H9 (cell line): ENCODE measurements at regions not wholly inside any gene's neighbourhood (a gene's known extent, or its start where the extent isn't known, plus 50 kb on each side); places are given as distances from the start of the nearest gene placed in this dataset.

Source experiments
- DNase-seq: peaks from one replicate; pipeline ENCODE4 v3.0.0-alpha.2; 2017
- H2AFZ ChIP-seq: one replicate; pipeline ENCODE4 v1.6.1; 2013; ENCODE audit warnings: mild to moderate bottlenecking, low read length, control low read depth, moderate library complexity
- H2AK5ac ChIP-seq: 2 replicates; pipeline ENCODE4 v1.6.1; 2013; ENCODE audit warnings: low read length, control low read depth, mixed read lengths; ENCODE audit not compliant: insufficient read length
- H2BK120ac ChIP-seq: one replicate; pipeline ENCODE4 v1.6.1; 2013; ENCODE audit warnings: low read depth, mild to moderate bottlenecking, low read length, control low read depth, inconsistent platforms; ENCODE audit not compliant: poor library complexity, severe bottlenecking
- H2BK12ac ChIP-seq: 2 replicates; pipeline ENCODE4 v1.6.1; 2013; ENCODE audit warnings: low read length, control low read depth, mixed read lengths, low read depth; ENCODE audit not compliant: insufficient read length
- H2BK15ac ChIP-seq: 2 replicates; pipeline ENCODE4 v1.6.1; 2013; ENCODE audit warnings: low read depth, low read length, control low read depth
- H2BK20ac ChIP-seq: one replicate; pipeline ENCODE4 v1.6.1; 2013; ENCODE audit warnings: low read depth, mild to moderate bottlenecking, low read length, control low read depth, inconsistent platforms; ENCODE audit not compliant: poor library complexity, severe bottlenecking
- H2BK5ac ChIP-seq: 2 replicates; pipeline ENCODE4 v1.6.1; 2013; ENCODE audit warnings: low read length, control low read depth, mixed read lengths; ENCODE audit not compliant: insufficient read length
- H3K14ac ChIP-seq: 2 replicates; pipeline ENCODE4 v1.6.1; 2013; ENCODE audit warnings: low read length, control low read depth; ENCODE audit not compliant: insufficient read depth
- H3K18ac ChIP-seq: 2 replicates; pipeline ENCODE4 v1.6.1; 2013; ENCODE audit warnings: low read depth, mild to moderate bottlenecking, mixed read lengths, low read length, control low read depth; ENCODE audit not compliant: insufficient read length
- H3K23ac ChIP-seq: 2 replicates; pipeline ENCODE4 v1.6.1; 2013; ENCODE audit warnings: low read length, control low read depth, mixed read lengths, low read depth; ENCODE audit not compliant: insufficient read length
- H3K23me2 ChIP-seq: 2 replicates; pipeline ENCODE4 v1.6.1; 2013; ENCODE audit warnings: low read depth, mild to moderate bottlenecking, mixed read lengths, low read length, control low read depth; ENCODE audit not compliant: insufficient read length, poor library complexity, severe bottlenecking
- H3K27ac ChIP-seq: 2 replicates; pipeline ENCODE4 v1.5.1; 2013; ENCODE audit warnings: low read length, control low read depth, mixed read lengths, low read depth; ENCODE audit not compliant: insufficient read length
- H3K27me3 ChIP-seq: 2 replicates; pipeline ENCODE4 v1.6.1; 2013; ENCODE audit warnings: low read length, control low read depth, inconsistent platforms; ENCODE audit not compliant: insufficient read depth
- H3K4ac ChIP-seq: 2 replicates; pipeline ENCODE4 v1.6.1; 2013; ENCODE audit warnings: low read depth, mild to moderate bottlenecking, control low read depth, inconsistent platforms, low read length, moderate library complexity
- H3K4me1 ChIP-seq: 2 replicates; pipeline ENCODE4 v1.6.1; 2013; ENCODE audit warnings: low read length, control low read depth, inconsistent platforms; ENCODE audit not compliant: insufficient read depth
- H3K4me2 ChIP-seq: 2 replicates; pipeline ENCODE4 v1.6.1; 2013; ENCODE audit warnings: low read length, control low read depth, mixed read lengths; ENCODE audit not compliant: insufficient read length, insufficient read depth
- H3K56ac ChIP-seq: 2 replicates; pipeline ENCODE4 v1.6.1; 2013; ENCODE audit warnings: low read depth, mild to moderate bottlenecking, mixed read lengths, low read length, control low read depth; ENCODE audit not compliant: insufficient read length
- H3K79me1 ChIP-seq: 2 replicates; pipeline ENCODE4 v1.6.1; 2013; ENCODE audit warnings: low read depth, mild to moderate bottlenecking, moderate library complexity, low read length, control low read depth, inconsistent platforms; ENCODE audit not compliant: insufficient read depth, poor library complexity, severe bottlenecking
- H3K79me2 ChIP-seq: 2 replicates; pipeline ENCODE4 v1.6.1; 2013; ENCODE audit warnings: low read length, control low read depth, inconsistent platforms; ENCODE audit not compliant: insufficient read depth
- H3K9ac ChIP-seq: 2 replicates; pipeline ENCODE4 v1.6.1; 2013; ENCODE audit warnings: low read length, control low read depth, mixed read lengths; ENCODE audit not compliant: insufficient read length; ENCODE audit errors: extremely low read depth
- H3K9me3 ChIP-seq: one replicate; pipeline ENCODE4 v1.6.1; 2013; ENCODE audit warnings: low read depth, low read length, inconsistent platforms; ENCODE audit not compliant: control insufficient read depth
- H3T11ph ChIP-seq: one replicate; pipeline ENCODE4 v1.6.1; 2013; ENCODE audit warnings: mild to moderate bottlenecking, low read length, control low read depth, inconsistent platforms
- H4K20me1 ChIP-seq: one replicate; pipeline ENCODE4 v1.6.1; 2013; ENCODE audit not compliant: control insufficient read depth, insufficient read length, insufficient read depth
- H4K5ac ChIP-seq: 2 replicates; pipeline ENCODE4 v1.6.1; 2013; ENCODE audit warnings: low read depth, mild to moderate bottlenecking, mixed read lengths, low read length, control low read depth; ENCODE audit not compliant: insufficient read length
- H4K8ac ChIP-seq: replicated peaks from 2 replicates; pipeline ENCODE4 v1.6.1; 2013; ENCODE audit warnings: low read length, control low read depth, mixed read lengths, low read depth; ENCODE audit not compliant: insufficient read length
- H4K91ac ChIP-seq: 2 replicates; pipeline ENCODE4 v1.6.1; 2013; ENCODE audit warnings: low read depth, mild to moderate bottlenecking, moderate library complexity, mixed read lengths, low read length, control low read depth; ENCODE audit not compliant: insufficient read length
- H3K27ac Mint-ChIP-seq, 3 experiments: 2 replicates in 2 of 3; 3 replicates in 1 of 3; pipeline ENCODE4 v1.8.0; 2020 to 2021; ENCODE audit warnings: mixed read lengths in 3 of 3, mild to moderate bottlenecking in 1 of 3, moderate library complexity in 1 of 3
- H3K27me3 Mint-ChIP-seq: 2 replicates; pipeline ENCODE4 v1.8.0; 2021; ENCODE audit warnings: low read depth, mild to moderate bottlenecking, moderate library complexity, mixed read lengths
- H3K36me3 Mint-ChIP-seq, 3 experiments: 2 replicates in 2 of 3; 3 replicates in 1 of 3; pipeline ENCODE4 v1.8.0; 2020 to 2021; ENCODE audit warnings: low read depth in 3 of 3, mixed read lengths in 3 of 3; ENCODE audit not compliant: insufficient read depth in 1 of 3
- H3K4me1 Mint-ChIP-seq, 2 experiments: 2 replicates each; pipeline ENCODE4 v1.8.0; 2020; ENCODE audit warnings: mixed read lengths in 2 of 2
- H3K4me3 Mint-ChIP-seq, 2 experiments: 2 replicates in 1 of 2; 3 replicates in 1 of 2; pipeline ENCODE4 v1.8.0; 2020 to 2021; ENCODE audit warnings: mild to moderate bottlenecking in 2 of 2, mixed read lengths in 2 of 2, moderate library complexity in 1 of 2
- H3K9me3 Mint-ChIP-seq, 2 experiments: 2 replicates in 1 of 2; 3 replicates in 1 of 2; pipeline ENCODE4 v1.8.0; 2020; ENCODE audit warnings: mild to moderate bottlenecking in 2 of 2, mixed read lengths in 2 of 2, moderate library complexity in 1 of 2
- CTCF ChIP-seq: fragments of 200-600 bp; sonication (generic); conservative IDR thresholded peaks from 3 replicates; pipeline ENCODE4 v1.8.0; 2021; ENCODE audit warnings: antibody characterized with exemption, mild to moderate bottlenecking
- WGBS: extraction: QIAGEN DNeasy Blood & Tissue Kit; methylation state at CpG from one replicate; pipeline ENCODE4 v1.1.7; 2013; ENCODE audit warnings: missing lambda C conversion rate, low lambda C conversion rate, mixed read lengths; ENCODE audit not compliant: insufficient read length; ENCODE audit errors: extremely low coverage; 5-methylcytosine and 5-hydroxymethylcytosine counted together

- no peak overlapping the region for H3K4me2 ChIP-seq
These were observed 65.0 kb downstream of the SERPINA3 start for GRCh38 chr14:94677213-94677612.

More at GRCh38 chr14:94677213-94677612, 65.0 kb downstream of the SERPINA3 start:
- Histone ChIP-seq H3K4me1 (no peaks in the 10 kb centered on the region), H3K56ac (no peak overlapping the region), H3K27me3 (no peaks in the 10 kb centered on the region), H2AFZ (no peak overlapping the region), H3K27ac (no peak overlapping the region), H3K79me1 (no peaks in the 10 kb centered on the region), H3K18ac (no peak overlapping the region), H2BK120ac (no peak overlapping the region), H3K23ac (no peak overlapping the region), H4K8ac (no peak overlapping the region), H2BK5ac (no peak overlapping the region), H3K23me2 (no peaks in the 10 kb centered on the region), H3K9ac (no peak overlapping the region), H2BK15ac (no peak overlapping the region), H4K5ac (no peak overlapping the region), H3K79me2 (no peaks in the 10 kb centered on the region), H2BK12ac (no peak overlapping the region), H4K20me1 (no peaks in the 10 kb centered on the region), H3K4ac (no peak overlapping the region), H3T11ph (no peak overlapping the region), H3K14ac (no peak overlapping the region), H2BK20ac (no peak overlapping the region), H4K91ac (no peak overlapping the region), H3K9me3 (no peaks in the 10 kb centered on the region), H2AK5ac (no peak overlapping the region)
- no peak overlapping the region for H3K27ac Mint-ChIP-seq
- DNase-seq = no peak
- no CpG with 5 or more reads among the region's 4 CpGs for WGBS
- H3K36me3 Mint-ChIP-seq = no peaks in the 10 kb centered on the region; a peak in 1 of 7 replicates
- H3K4me1 Mint-ChIP-seq = peaks cover 10 to 13% of the 10 kb centered on the region in 2 experiments
- no peak for TF ChIP-seq CTCF
- H3K4me3 Mint-ChIP-seq = no peak overlapping the region
- H3K27me3 Mint-ChIP-seq = peaks cover 3% of the 10 kb centered on the region
- H3K9me3 Mint-ChIP-seq = peaks cover 0 to 3% of the 10 kb centered on the region in 2 experiments; a peak in 1 of 5 replicates
